ENCODE measurements at regions not wholly inside any gene's neighbourhood (a gene's known extent, or its start where the extent isn't known, plus 50 kb on each side); places are given as distances from the start of the nearest gene placed in this dataset.

DNA sequence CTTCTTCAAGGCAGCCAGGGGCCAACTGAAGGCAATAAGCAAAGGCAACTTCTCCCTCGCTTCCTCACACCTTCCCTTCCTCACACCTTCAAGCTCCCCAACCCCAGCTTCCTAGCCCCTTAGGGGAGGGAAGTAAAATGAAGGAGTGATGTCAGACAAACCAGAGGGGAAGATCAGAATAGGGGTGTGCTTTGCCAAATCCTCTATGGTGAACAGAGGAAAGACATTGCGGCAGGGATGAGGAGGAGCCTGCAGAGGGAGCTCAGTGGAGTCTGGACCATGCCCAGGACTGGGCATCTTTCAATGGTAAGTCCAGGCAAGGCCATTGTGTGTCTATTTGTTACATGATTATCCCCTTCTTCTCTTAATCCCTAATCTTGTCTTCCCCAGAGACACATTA is 164.0 kb downstream of the TSHZ3 start:
- Histone ChIP-seq H3K9ac (ENCODE audit: low read length) (no peak overlapping the region), H3F3A (ENCODE audit: insufficient read depth, low read length, poor library complexity, severe bottlenecking) (no peaks in the 10 kb centered on the region), H3K9me2 (ENCODE audit: insufficient read depth, low read length) (no peaks in the 10 kb centered on the region), H3K9me3 (ENCODE audit: low read length) (no peaks in the 10 kb centered on the region), H3K27ac (ENCODE audit: low read length) (no peak overlapping the region), H3K27me3 (ENCODE audit: insufficient read depth, low read depth, low read length) (no peaks in the 10 kb centered on the region), H3K36me3 (ENCODE audit: insufficient read depth, low read length) (no peaks in the 10 kb centered on the region), H2AFZ (ENCODE audit: low read depth, low read length) (no peak overlapping the region), H3K79me2 (replicated peaks; ENCODE audit: insufficient read depth, low read length) (no peaks in the 10 kb centered on the region), H3K4me2 (ENCODE audit: low read length) (no peak overlapping the region), H4K20me1 (ENCODE audit: insufficient read depth) (no peaks in the 10 kb centered on the region), H3K4me3 (ENCODE audit: low read length) (no peak overlapping the region)
- TF ChIP-seq, protein P1, sequence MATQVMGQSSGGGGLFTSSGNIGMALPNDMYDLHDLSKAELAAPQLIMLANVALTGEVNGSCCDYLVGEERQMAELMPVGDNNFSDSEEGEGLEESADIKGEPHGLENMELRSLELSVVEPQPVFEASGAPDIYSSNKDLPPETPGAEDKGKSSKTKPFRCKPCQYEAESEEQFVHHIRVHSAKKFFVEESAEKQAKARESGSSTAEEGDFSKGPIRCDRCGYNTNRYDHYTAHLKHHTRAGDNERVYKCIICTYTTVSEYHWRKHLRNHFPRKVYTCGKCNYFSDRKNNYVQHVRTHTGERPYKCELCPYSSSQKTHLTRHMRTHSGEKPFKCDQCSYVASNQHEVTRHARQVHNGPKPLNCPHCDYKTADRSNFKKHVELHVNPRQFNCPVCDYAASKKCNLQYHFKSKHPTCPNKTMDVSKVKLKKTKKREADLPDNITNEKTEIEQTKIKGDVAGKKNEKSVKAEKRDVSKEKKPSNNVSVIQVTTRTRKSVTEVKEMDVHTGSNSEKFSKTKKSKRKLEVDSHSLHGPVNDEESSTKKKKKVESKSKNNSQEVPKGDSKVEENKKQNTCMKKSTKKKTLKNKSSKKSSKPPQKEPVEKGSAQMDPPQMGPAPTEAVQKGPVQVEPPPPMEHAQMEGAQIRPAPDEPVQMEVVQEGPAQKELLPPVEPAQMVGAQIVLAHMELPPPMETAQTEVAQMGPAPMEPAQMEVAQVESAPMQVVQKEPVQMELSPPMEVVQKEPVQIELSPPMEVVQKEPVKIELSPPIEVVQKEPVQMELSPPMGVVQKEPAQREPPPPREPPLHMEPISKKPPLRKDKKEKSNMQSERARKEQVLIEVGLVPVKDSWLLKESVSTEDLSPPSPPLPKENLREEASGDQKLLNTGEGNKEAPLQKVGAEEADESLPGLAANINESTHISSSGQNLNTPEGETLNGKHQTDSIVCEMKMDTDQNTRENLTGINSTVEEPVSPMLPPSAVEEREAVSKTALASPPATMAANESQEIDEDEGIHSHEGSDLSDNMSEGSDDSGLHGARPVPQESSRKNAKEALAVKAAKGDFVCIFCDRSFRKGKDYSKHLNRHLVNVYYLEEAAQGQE (IDR thresholded peaks at IDR 0.05; ENCODE audit: borderline replicate concordance) = no peak
- TF ChIP-seq, protein P2, sequence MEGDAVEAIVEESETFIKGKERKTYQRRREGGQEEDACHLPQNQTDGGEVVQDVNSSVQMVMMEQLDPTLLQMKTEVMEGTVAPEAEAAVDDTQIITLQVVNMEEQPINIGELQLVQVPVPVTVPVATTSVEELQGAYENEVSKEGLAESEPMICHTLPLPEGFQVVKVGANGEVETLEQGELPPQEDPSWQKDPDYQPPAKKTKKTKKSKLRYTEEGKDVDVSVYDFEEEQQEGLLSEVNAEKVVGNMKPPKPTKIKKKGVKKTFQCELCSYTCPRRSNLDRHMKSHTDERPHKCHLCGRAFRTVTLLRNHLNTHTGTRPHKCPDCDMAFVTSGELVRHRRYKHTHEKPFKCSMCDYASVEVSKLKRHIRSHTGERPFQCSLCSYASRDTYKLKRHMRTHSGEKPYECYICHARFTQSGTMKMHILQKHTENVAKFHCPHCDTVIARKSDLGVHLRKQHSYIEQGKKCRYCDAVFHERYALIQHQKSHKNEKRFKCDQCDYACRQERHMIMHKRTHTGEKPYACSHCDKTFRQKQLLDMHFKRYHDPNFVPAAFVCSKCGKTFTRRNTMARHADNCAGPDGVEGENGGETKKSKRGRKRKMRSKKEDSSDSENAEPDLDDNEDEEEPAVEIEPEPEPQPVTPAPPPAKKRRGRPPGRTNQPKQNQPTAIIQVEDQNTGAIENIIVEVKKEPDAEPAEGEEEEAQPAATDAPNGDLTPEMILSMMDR (IDR thresholded peaks at IDR 0.05; ENCODE audit: poor library complexity, severe bottlenecking) = no peak
- TF ChIP-seq EZH2 (IDR thresholded peaks at IDR 0.05; ENCODE audit: borderline replicate concordance, insufficient read depth, low read length, poor library complexity, severe bottlenecking) = no peak

DNA sequence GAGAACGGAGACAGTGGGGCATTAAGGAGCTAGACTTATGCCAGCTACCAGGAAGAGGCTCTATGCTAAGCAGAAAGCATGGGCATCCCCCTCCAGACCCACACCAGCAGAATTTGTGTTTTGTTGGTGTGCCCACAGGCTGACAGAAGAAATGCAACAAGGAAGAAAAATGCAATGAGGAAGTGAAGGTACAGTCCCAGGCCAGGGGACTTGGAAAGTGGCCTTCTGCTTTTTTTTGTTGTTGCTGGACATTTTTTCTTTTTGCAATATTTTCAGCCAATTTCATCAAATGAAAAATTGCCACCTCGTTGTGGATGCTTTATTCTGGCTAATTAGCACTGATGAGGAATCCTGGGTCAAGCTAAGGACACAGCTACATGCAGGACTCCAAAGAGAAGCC is 167.7 kb downstream of the TSHZ3 start:
- Histone ChIP-seq H3K27me3 (ENCODE audit: insufficient read depth, low read depth, low read length) (no peaks in the 10 kb centered on the region), H3K4me2 (ENCODE audit: low read length) (no peak overlapping the region), H3K9me3 (ENCODE audit: low read length) (no peaks in the 10 kb centered on the region), H3F3A (ENCODE audit: insufficient read depth, low read length, poor library complexity, severe bottlenecking) (no peaks in the 10 kb centered on the region), H2AFZ (ENCODE audit: low read depth, low read length) (no peak overlapping the region), H4K20me1 (ENCODE audit: insufficient read depth) (no peaks in the 10 kb centered on the region), H3K36me3 (ENCODE audit: insufficient read depth, low read length) (no peaks in the 10 kb centered on the region), H3K27ac (ENCODE audit: low read length) (no peak overlapping the region), H3K79me2 (replicated peaks; ENCODE audit: insufficient read depth, low read length) (no peaks in the 10 kb centered on the region), H3K4me3 (ENCODE audit: low read length) (no peak overlapping the region), H3K9me2 (ENCODE audit: insufficient read depth, low read length) (no peaks in the 10 kb centered on the region), H3K9ac (ENCODE audit: low read length) (no peak overlapping the region)
- TF ChIP-seq, protein P1 (IDR thresholded peaks at IDR 0.05; ENCODE audit: borderline replicate concordance) = no peak
- TF ChIP-seq SMC3 (conservative IDR thresholded peaks at IDR 0.05; ENCODE audit: poor library complexity) = no peak
- TF ChIP-seq TAF1 (IDR thresholded peaks at IDR 0.05; ENCODE audit: low read depth) = no peak
- TF ChIP-seq, protein P2 (IDR thresholded peaks at IDR 0.05; ENCODE audit: poor library complexity, severe bottlenecking) = no peak
- no peak for TF ChIP-seq RAD21 (conservative IDR thresholded peaks at IDR 0.05)
- no peak for TF ChIP-seq MXI1 (conservative IDR thresholded peaks at IDR 0.05; ENCODE audit: poor library complexity, severe bottlenecking)
- no peak for TF ChIP-seq POLR2AphosphoS5 (IDR thresholded peaks at IDR 0.05)
- no peak for TF ChIP-seq EP300 (conservative IDR thresholded peaks at IDR 0.05; ENCODE audit: poor library complexity, severe bottlenecking)
- no peak for TF ChIP-seq EZH2 (IDR thresholded peaks at IDR 0.05; ENCODE audit: borderline replicate concordance, insufficient read depth, low read length, poor library complexity, severe bottlenecking)

All from neural cell (in vitro differentiated cells).